ENCODE measurements at regions not wholly inside any gene's neighbourhood (a gene's known extent, or its start where the extent isn't known, plus 50 kb on each side); places are given as distances from the start of the nearest gene placed in this dataset.
A peak's percentile ranks its signal among the peaks of the same experiment; 100 is the strongest.

GRCh38 chr13:77409412-77409811 lies 82.5 kb upstream of the MYCBP2 start:
- Mint-ChIP-seq H3K4me1 (no peaks in the 10 kb centered on the region), H3K9me3 (no peaks in the 10 kb centered on the region), H3K4me3 (no peak overlapping the region), H3K27me3 (no peaks in the 10 kb centered on the region), H3K27ac (no peak overlapping the region), H3K36me3 (ENCODE audit: low read depth) (no peaks in the 10 kb centered on the region)
- no peak for ATAC-seq (replicated peaks)

GRCh38 chr13:77406644-77407440 lies 79.9 kb upstream of the MYCBP2 start:
- no peaks in the 10 kb centered on the region for H3K27me3 Mint-ChIP-seq
- ATAC-seq (replicated peaks): no peak
- no peaks in the 10 kb centered on the region for H3K9me3 Mint-ChIP-seq
- H3K36me3 Mint-ChIP-seq (ENCODE audit: low read depth): no peaks in the 10 kb centered on the region
- H3K4me3 Mint-ChIP-seq: no peak overlapping the region
- no peak overlapping the region for H3K27ac Mint-ChIP-seq
- H3K4me1 Mint-ChIP-seq: no peaks in the 10 kb centered on the region

- Mint-ChIP-seq H3K27me3 (peaks cover 3% of the 10 kb centered on the region), H3K4me3 (no peak overlapping the region), H3K4me1 (no peaks in the 10 kb centered on the region), H3K36me3 (ENCODE audit: low read depth) (no peaks in the 10 kb centered on the region), H3K9me3 (no peaks in the 10 kb centered on the region), H3K27ac (no peak overlapping the region)
- ATAC-seq (replicated peaks): no peak
Measured at GRCh38 chr13:77398825-77399620, 72.1 kb upstream of the MYCBP2 start.

GRCh38 chr13:77397636-77398035 lies 70.7 kb upstream of the MYCBP2 start:
- ATAC-seq (replicated peaks): no peak
- Mint-ChIP-seq H3K4me3 (no peak overlapping the region), H3K4me1 (peaks cover 3% of the 10 kb centered on the region), H3K36me3 (ENCODE audit: low read depth) (no peaks in the 10 kb centered on the region), H3K27ac (no peak overlapping the region), H3K27me3 (peaks cover 3% of the 10 kb centered on the region), H3K9me3 (no peaks in the 10 kb centered on the region)

- no peak for ATAC-seq (replicated peaks)
- no peaks in the 10 kb centered on the region for H3K27me3 Mint-ChIP-seq
- H3K4me1 Mint-ChIP-seq: peaks cover 23% of the 10 kb centered on the region
- H3K36me3 Mint-ChIP-seq (ENCODE audit: low read depth): no peaks in the 10 kb centered on the region
- H3K4me3 Mint-ChIP-seq: no peak overlapping the region
- no peak overlapping the region for H3K27ac Mint-ChIP-seq
- no peaks in the 10 kb centered on the region for H3K9me3 Mint-ChIP-seq
Measured at GRCh38 chr13:77391475-77391874, 64.6 kb upstream of the MYCBP2 start.

- Mint-ChIP-seq H3K27me3 (no peaks in the 10 kb centered on the region), H3K36me3 (ENCODE audit: low read depth) (no peaks in the 10 kb centered on the region), H3K9me3 (no peaks in the 10 kb centered on the region), H3K27ac (no peak overlapping the region), H3K4me1 (peaks cover 23% of the 10 kb centered on the region), H3K4me3 (no peak overlapping the region)
- ATAC-seq (replicated peaks): no peak
Measured at GRCh38 chr13:77390391-77390790, 63.5 kb upstream of the MYCBP2 start.

GRCh38 chr13:77389625-77390000 lies 62.7 kb upstream of the MYCBP2 start:
- H3K27ac Mint-ChIP-seq: peak overlapping the region; percentile 68
- peak overlapping the region; percentile 0 for H3K4me3 Mint-ChIP-seq
- H3K9me3 Mint-ChIP-seq: no peaks in the 10 kb centered on the region
- no peaks in the 10 kb centered on the region for H3K27me3 Mint-ChIP-seq
- ATAC-seq (replicated peaks): peak; percentile 74
- peaks cover 23% of the 10 kb centered on the region for H3K4me1 Mint-ChIP-seq
- no peaks in the 10 kb centered on the region for H3K36me3 Mint-ChIP-seq (ENCODE audit: low read depth)

- Mint-ChIP-seq H3K4me1 (peaks cover 23% of the 10 kb centered on the region), H3K4me3 (peak overlapping the region; percentile 0), H3K27me3 (no peaks in the 10 kb centered on the region), H3K9me3 (no peaks in the 10 kb centered on the region), H3K36me3 (ENCODE audit: low read depth) (no peaks in the 10 kb centered on the region), H3K27ac (peak overlapping the region; percentile 68)
- ATAC-seq (replicated peaks): peak; percentile 73
Measured at GRCh38 chr13:77388944-77389624, 62.2 kb upstream of the MYCBP2 start.

- H3K27ac Mint-ChIP-seq: no peak overlapping the region
- H3K27me3 Mint-ChIP-seq: no peaks in the 10 kb centered on the region
- no peaks in the 10 kb centered on the region for H3K36me3 Mint-ChIP-seq (ENCODE audit: low read depth)
- no peak for ATAC-seq (replicated peaks)
- H3K4me1 Mint-ChIP-seq: peaks cover 19% of the 10 kb centered on the region
- H3K4me3 Mint-ChIP-seq: no peak overlapping the region
- no peaks in the 10 kb centered on the region for H3K9me3 Mint-ChIP-seq
Measured at GRCh38 chr13:77387607-77388200, 60.8 kb upstream of the MYCBP2 start.

- Mint-ChIP-seq H3K9me3 (no peaks in the 10 kb centered on the region), H3K27me3 (no peaks in the 10 kb centered on the region), H3K36me3 (ENCODE audit: low read depth) (no peaks in the 10 kb centered on the region), H3K4me3 (no peak overlapping the region), H3K27ac (no peak overlapping the region), H3K4me1 (peaks cover 19% of the 10 kb centered on the region)
- ATAC-seq (replicated peaks): peak; percentile 50
Measured at GRCh38 chr13:77386880-77387606, 60.1 kb upstream of the MYCBP2 start.

- H3K9me3 Mint-ChIP-seq: no peaks in the 10 kb centered on the region
- H3K4me3 Mint-ChIP-seq: no peak overlapping the region
- H3K27me3 Mint-ChIP-seq: no peaks in the 10 kb centered on the region
- peaks cover 19% of the 10 kb centered on the region for H3K4me1 Mint-ChIP-seq
- H3K36me3 Mint-ChIP-seq (ENCODE audit: low read depth): no peaks in the 10 kb centered on the region
- ATAC-seq (replicated peaks): no peak
- no peak overlapping the region for H3K27ac Mint-ChIP-seq
Measured at GRCh38 chr13:77386046-77386445, 59.2 kb upstream of the MYCBP2 start.

GRCh38 chr13:77384999-77385398 lies 58.1 kb upstream of the MYCBP2 start:
- Mint-ChIP-seq H3K4me1 (peaks cover 19% of the 10 kb centered on the region), H3K4me3 (no peak overlapping the region), H3K27me3 (no peaks in the 10 kb centered on the region)

GRCh38 chr13:77383097-77383496 lies 56.2 kb upstream of the MYCBP2 start:
- Mint-ChIP-seq H3K36me3 (ENCODE audit: low read depth) (no peaks in the 10 kb centered on the region), H3K27me3 (no peaks in the 10 kb centered on the region), H3K27ac (no peak overlapping the region), H3K4me3 (no peak overlapping the region), H3K4me1 (peaks cover 9% of the 10 kb centered on the region), H3K9me3 (no peaks in the 10 kb centered on the region)
- no peak for ATAC-seq (replicated peaks)

More at GRCh38 chr13:77384999-77385398, 58.1 kb upstream of the MYCBP2 start:
- no peaks in the 10 kb centered on the region for H3K9me3 Mint-ChIP-seq
- H3K36me3 Mint-ChIP-seq (ENCODE audit: low read depth): no peaks in the 10 kb centered on the region
- H3K27ac Mint-ChIP-seq: no peak overlapping the region
- no peak for ATAC-seq (replicated peaks)

- no peaks in the 10 kb centered on the region for H3K9me3 Mint-ChIP-seq
- H3K27me3 Mint-ChIP-seq: no peaks in the 10 kb centered on the region
- no peak for ATAC-seq (replicated peaks)
- H3K4me3 Mint-ChIP-seq: no peak overlapping the region
- H3K36me3 Mint-ChIP-seq (ENCODE audit: low read depth): no peaks in the 10 kb centered on the region
- no peaks in the 10 kb centered on the region for H3K4me1 Mint-ChIP-seq
- no peak overlapping the region for H3K27ac Mint-ChIP-seq
Measured at GRCh38 chr13:77381059-77381458, 54.2 kb upstream of the MYCBP2 start.
